NCI-H82 (cell line): ENCODE measurements at regions not wholly inside any gene's neighbourhood (a gene's known extent, or its start where the extent isn't known, plus 50 kb on each side); places are given as distances from the start of the nearest gene placed in this dataset.
A peak's percentile ranks its signal among the peaks of the same experiment; 100 is the strongest.

Source experiments
- DNase-seq: peaks from one replicate; lab custom pipeline; 2025; lab: John Stamatoyannopoulos, UW

GRCh38 chr2:164178835-164179465, 442.3 kb downstream of the GRB14 start:
- DNase-seq: no peak

- DNase-seq: peak; percentile 18
Observed at GRCh38 chr2:164164602-164165001, 428.8 kb upstream of the FIGN start.

GRCh38 chr2:164155558-164155957, 419.8 kb upstream of the FIGN start:
- DNase-seq: no peak

GRCh38 chr2:164151522-164151921, 415.7 kb upstream of the FIGN start:
- no peak for DNase-seq

GRCh38 chr2:164150604-164151003, 414.8 kb upstream of the FIGN start:
- DNase-seq: no peak

- DNase-seq: no peak
Observed at GRCh38 chr2:164146441-164146840, 410.6 kb upstream of the FIGN start.

GRCh38 chr2:164145093-164145987, 409.5 kb upstream of the FIGN start:
- DNase-seq: no peak

GRCh38 chr2:164143183-164143930, 407.5 kb upstream of the FIGN start:
- no peak for DNase-seq

- no peak for DNase-seq
Observed at GRCh38 chr2:164142755-164143154, 406.9 kb upstream of the FIGN start.

- no peak for DNase-seq
Observed at GRCh38 chr2:164141271-164141670, 405.5 kb upstream of the FIGN start.

- no peak for DNase-seq
Observed at GRCh38 chr2:164138750-164139149, 402.9 kb upstream of the FIGN start.

- no peak for DNase-seq
Observed at GRCh38 chr2:164134336-164134735, 398.5 kb upstream of the FIGN start.

GRCh38 chr2:164127971-164128527, 392.2 kb upstream of the FIGN start:
- DNase-seq: no peak

GRCh38 chr2:164126960-164127660, 391.3 kb upstream of the FIGN start:
- no peak for DNase-seq

- DNase-seq: no peak
Observed at GRCh38 chr2:164115806-164116205, 380.0 kb upstream of the FIGN start.

GRCh38 chr2:164114937-164115336, 379.1 kb upstream of the FIGN start:
- DNase-seq: no peak

GRCh38 chr2:164112105-164112504, 376.3 kb upstream of the FIGN start:
- no peak for DNase-seq

- no peak for DNase-seq
Observed at GRCh38 chr2:164110515-164110914, 374.7 kb upstream of the FIGN start.

- no peak for DNase-seq
Observed at GRCh38 chr2:164109006-164109405, 373.2 kb upstream of the FIGN start.

- no peak for DNase-seq
Observed at GRCh38 chr2:164103271-164103670, 367.5 kb upstream of the FIGN start.

- no peak for DNase-seq
Observed at GRCh38 chr2:164102366-164102765, 366.6 kb upstream of the FIGN start.

- DNase-seq: no peak
Observed at GRCh38 chr2:164091673-164092072, 355.9 kb upstream of the FIGN start.
